K562 (cell line): ENCODE measurements at regions not wholly inside any gene's neighbourhood (a gene's known extent, or its start where the extent isn't known, plus 50 kb on each side); places are given as distances from the start of the nearest gene placed in this dataset.

Experiments
- ATAC-seq: fragments of 200-7000 bp; cut with Tn5 transposase; 3 replicates; pipeline ENCODE4 v1.9.1; 2020; ENCODE audit warnings: moderate library complexity
- BruUV-seq: library from RNA; stranded (reverse); fragments of 400-500 nt; replicated peaks from 2 replicates; lab custom pipeline; 2021; lab: Mats Ljungman, UMichigan
- CTCF ChIA-PET: fragments of 300-600 bp; formaldehyde crosslinking; extraction: SDS; loops from one replicate; lab custom pipeline; 2021; ENCODE audit warnings: low intra/inter-chr PET ratio; lab: Yijun Ruan, JAX
- POLR2A ChIA-PET: fragments of 300-600, 350-650 bp; sonication (Branson Sonifier 250); formaldehyde crosslinking; extraction: SDS; loops from one replicate; lab custom pipeline; 2021; ENCODE audit warnings: antibody characterized with exemption, inconsistent platforms; lab: Yijun Ruan, JAX
- DNase-seq, 4 experiments: peaks; one replicate each; pipeline versions ENCODE4 v3.0.0 to v3.0.0-alpha.2; 2011 to 2018; ENCODE audit warnings: low spot score in 3 of 4, mixed read lengths in 3 of 4; ENCODE audit errors: extremely low read depth in 1 of 4
- FAIRE-seq: peaks from 2 replicates; lab custom pipeline; 2011; peaks lifted over from hg19 to GRCh38; lab: Jason Lieb, UNC
- H2AFZ ChIP-seq: 2 replicates; pipeline ENCODE4 v1.6.0; 2011; ENCODE audit warnings: low read depth, low read length, control low read depth, inconsistent platforms
- H3K27ac ChIP-seq: fragments of 200-600 bp; 3 replicates; pipeline ENCODE4 v1.8.0; 2011; ENCODE audit warnings: low read depth, mild to moderate bottlenecking, control low read depth, inconsistent platforms, low read length, moderate library complexity, mixed read lengths; ENCODE audit errors: extremely low read depth
- H3K27me3 ChIP-seq, 2 experiments: fragments of 300-600 bp in 1 of 2; 2 replicates in 1 of 2; 3 replicates in 1 of 2; pipeline versions ENCODE4 v1.6.0 to v1.8.0; 2011; ENCODE audit warnings: inconsistent platforms in 2 of 2, low read length in 2 of 2, mild to moderate bottlenecking in 1 of 2, mixed read lengths in 1 of 2, moderate library complexity in 1 of 2; ENCODE audit not compliant: control insufficient read depth in 2 of 2, insufficient read depth in 2 of 2
- H3K36me3 ChIP-seq: fragments of 300-600 bp; 3 replicates; pipeline ENCODE4 v1.8.0; 2011; ENCODE audit warnings: mild to moderate bottlenecking, low read length, inconsistent platforms; ENCODE audit not compliant: control insufficient read depth, insufficient read depth
- H3K4me1 ChIP-seq, 2 experiments: fragments of 200-600 bp in 1 of 2; replicated peaks in 1 of 2; 2 replicates in 1 of 2; 3 replicates in 1 of 2; pipeline versions ENCODE4 v1.5.1 to v1.8.0; 2011; ENCODE audit warnings: inconsistent platforms in 2 of 2, low read length in 2 of 2, mild to moderate bottlenecking in 1 of 2, mixed read lengths in 1 of 2, moderate library complexity in 1 of 2; ENCODE audit not compliant: control insufficient read depth in 2 of 2, insufficient read depth in 2 of 2
- H3K4me2 ChIP-seq: 2 replicates; pipeline ENCODE4 v1.6.1; 2011; ENCODE audit warnings: low read length, control low read depth, inconsistent platforms, mixed read lengths; ENCODE audit not compliant: insufficient read depth
- H3K4me3 ChIP-seq: fragments of 200-600 bp; sonication (generic), shearing (Covaris generic); 2 replicates; pipeline ENCODE4 v1.5.1; 2016; ENCODE audit warnings: control low read depth, inconsistent platforms
- H3K79me2 ChIP-seq: fragments of 200-600 bp; 3 replicates; pipeline ENCODE4 v1.8.0; 2011; ENCODE audit warnings: low read length, inconsistent platforms; ENCODE audit not compliant: control insufficient read depth, insufficient read depth
- H3K9ac ChIP-seq, 2 experiments: 2 replicates each; pipeline versions ENCODE4 v1.6.0 to v1.6.1; 2011; ENCODE audit warnings: low read depth in 2 of 2, low read length in 2 of 2, control low read depth in 1 of 2, inconsistent platforms in 1 of 2, mild to moderate bottlenecking in 1 of 2, mixed read lengths in 1 of 2; ENCODE audit not compliant: insufficient read depth in 1 of 2
- H3K9me1 ChIP-seq: one replicate; pipeline ENCODE4 v1.6.0; 2011; ENCODE audit warnings: inconsistent platforms, mild to moderate bottlenecking, low read length, moderate library complexity; ENCODE audit not compliant: control insufficient read depth, insufficient read depth
- H3K9me3 ChIP-seq: replicated peaks from 2 replicates; pipeline ENCODE4 v1.5.1; 2011; ENCODE audit warnings: low read depth, low read length, inconsistent platforms; ENCODE audit not compliant: control insufficient read depth, insufficient read depth
- H4K20me1 ChIP-seq: replicated peaks from 2 replicates; pipeline ENCODE4 v1.6.1; 2011; ENCODE audit warnings: low read length, inconsistent platforms, mixed read lengths; ENCODE audit not compliant: control insufficient read depth, insufficient read depth
- ETS2 ChIP-seq: IDR thresholded peaks from 2 replicates; pipeline ENCODE4 v1.6.1; 2016; ENCODE audit warnings: borderline replicate concordance, missing genetic modification characterization, mild to moderate bottlenecking, moderate library complexity, missing compliant biosample characterization; ENCODE audit not compliant: poor library complexity, severe bottlenecking
- HMG20A ChIP-seq: fragments of 450-650 bp; formaldehyde crosslinking; conservative IDR thresholded peaks from 2 replicates; pipeline ENCODE4 v1.4.0; 2020; ENCODE audit warnings: mild to moderate bottlenecking, mixed read lengths
- PHTF2 ChIP-seq: fragments of 250-450 bp; sonication (Bioruptor Pico); IDR thresholded peaks from 2 replicates; pipeline ENCODE4 v1.5.0; 2021; ENCODE audit warnings: mild to moderate bottlenecking
- PREB ChIP-seq: sonication (generic); formaldehyde crosslinking; IDR thresholded peaks from 2 replicates; pipeline ENCODE4 v1.8.1; 2023; ENCODE audit warnings: mild to moderate bottlenecking, missing genetic modification reagents
- SNAPC5 ChIP-seq: fragments of 250-450 bp; sonication (Bioruptor Pico); IDR thresholded peaks from 2 replicates; pipeline ENCODE4 v1.8.0; 2021; ENCODE audit warnings: moderate library complexity, mild to moderate bottlenecking, inconsistent platforms
- SRF ChIP-seq, 2 experiments: fragments of 250-450, 450-650 bp in 1 of 2; sonication (Bioruptor Pico) in 1 of 2; sonication (generic) in 1 of 2; formaldehyde crosslinking; IDR thresholded peaks; 2 replicates each; pipeline versions ENCODE4 v1.5.0 to v1.5.1; 2020 to 2022; ENCODE audit warnings: mild to moderate bottlenecking in 1 of 2, missing genetic modification reagents in 1 of 2
- TRIM28 ChIP-seq: fragments of 450-650 bp; IDR thresholded peaks from 2 replicates; pipeline ENCODE4 v1.6.1; 2017
- XRCC3 ChIP-seq: fragments of 450-650 bp; IDR thresholded peaks from 2 replicates; pipeline ENCODE4 v1.6.1; 2017; ENCODE audit warnings: mild to moderate bottlenecking, moderate library complexity
- ZBTB26 ChIP-seq: fragments of 450-650 bp; formaldehyde crosslinking; IDR thresholded peaks from 2 replicates; pipeline ENCODE4 v1.4.0; 2022; ENCODE audit warnings: missing genetic modification characterization
- ZNF695 ChIP-seq: fragments of 450-650 bp; formaldehyde crosslinking; IDR thresholded peaks from 2 replicates; pipeline ENCODE4 v1.4.0; 2020; ENCODE audit warnings: mild to moderate bottlenecking, moderate library complexity
- ZNF79 ChIP-seq: fragments of 250-450 bp; sonication (Bioruptor Pico); IDR thresholded peaks from 2 replicates; pipeline ENCODE4 v1.4.0; 2020; ENCODE audit warnings: low read depth, mild to moderate bottlenecking, moderate library complexity
- WGBS: fragments of 100-300 bp; shearing (Covaris generic); methylation state at CpG from one replicate; pipeline ENCODE4 v1.1.6; 2016; ENCODE audit warnings: low coverage, mixed read lengths; ENCODE audit not compliant: insufficient coverage; ENCODE audit errors: missing lambda C conversion rate; 5-methylcytosine and 5-hydroxymethylcytosine counted together
- in situ Hi-C: fragments of 300-500 bp; cut with MboI; formaldehyde crosslinking; loops from 4 replicates; pipeline ENCODE4 v1.15.0; 2018; ENCODE audit warnings: inconsistent platforms, mixed read lengths
- intact Hi-C: fragments of 100-400 bp; cut with micrococcal nuclease; formaldehyde crosslinking; loops from 2 replicates; pipeline ENCODE4 v1.14.2; 2022
- TF ChIP-seq, protein P1 (sequence below): fragments of 450-650 bp; IDR thresholded peaks from 2 replicates; pipeline ENCODE4 v1.7.1; 2018; ENCODE audit warnings: mild to moderate bottlenecking, low read depth; ENCODE audit not compliant: partially characterized antibody

DNA sequence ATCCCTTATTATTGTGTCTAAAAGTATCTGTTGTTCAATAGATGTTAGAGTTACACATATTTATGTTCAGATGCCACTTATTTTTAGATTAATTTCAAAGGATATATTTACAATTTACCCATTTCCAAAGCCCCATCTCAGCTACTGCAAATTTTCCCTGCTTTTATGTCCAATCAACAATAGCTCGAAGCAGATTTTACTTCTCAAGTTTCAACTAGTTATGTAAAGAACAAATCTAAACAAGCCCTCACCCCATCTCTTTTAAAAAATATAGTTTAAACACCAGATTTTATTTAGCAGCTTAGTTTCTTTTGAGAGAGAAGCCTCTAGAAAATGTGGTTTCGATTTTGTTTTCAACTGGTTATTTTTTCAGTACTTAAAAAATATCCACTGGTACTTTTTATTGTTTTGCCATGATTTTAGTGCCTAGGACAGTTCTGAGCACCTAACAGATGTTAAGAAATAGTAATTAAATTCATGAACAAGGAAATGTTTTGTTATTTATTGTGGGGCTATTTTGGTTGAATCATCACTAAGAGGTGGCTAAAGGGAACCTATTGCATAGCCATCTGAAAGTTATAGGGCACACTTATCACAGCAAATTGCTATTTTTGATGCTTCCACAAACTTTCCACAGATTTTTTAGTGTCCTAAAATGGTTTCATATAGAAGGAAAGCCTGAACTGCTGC, 96.2 kb upstream of the BMP4 start (continued):
- TF ChIP-seq SRF (CRISPR knock-in tag; IDR thresholded peaks at IDR 0.05) (no peak), XRCC3 (no peak), SNAPC5 (CRISPR knock-in tag) (no peak), PHTF2 (CRISPR knock-in tag) (no peak), ZNF79 (no peak), TRIM28 (no peak), HMG20A (CRISPR knock-in tag) (no peak), ZNF695 (no peak)
- TF ChIP-seq, protein P1, sequence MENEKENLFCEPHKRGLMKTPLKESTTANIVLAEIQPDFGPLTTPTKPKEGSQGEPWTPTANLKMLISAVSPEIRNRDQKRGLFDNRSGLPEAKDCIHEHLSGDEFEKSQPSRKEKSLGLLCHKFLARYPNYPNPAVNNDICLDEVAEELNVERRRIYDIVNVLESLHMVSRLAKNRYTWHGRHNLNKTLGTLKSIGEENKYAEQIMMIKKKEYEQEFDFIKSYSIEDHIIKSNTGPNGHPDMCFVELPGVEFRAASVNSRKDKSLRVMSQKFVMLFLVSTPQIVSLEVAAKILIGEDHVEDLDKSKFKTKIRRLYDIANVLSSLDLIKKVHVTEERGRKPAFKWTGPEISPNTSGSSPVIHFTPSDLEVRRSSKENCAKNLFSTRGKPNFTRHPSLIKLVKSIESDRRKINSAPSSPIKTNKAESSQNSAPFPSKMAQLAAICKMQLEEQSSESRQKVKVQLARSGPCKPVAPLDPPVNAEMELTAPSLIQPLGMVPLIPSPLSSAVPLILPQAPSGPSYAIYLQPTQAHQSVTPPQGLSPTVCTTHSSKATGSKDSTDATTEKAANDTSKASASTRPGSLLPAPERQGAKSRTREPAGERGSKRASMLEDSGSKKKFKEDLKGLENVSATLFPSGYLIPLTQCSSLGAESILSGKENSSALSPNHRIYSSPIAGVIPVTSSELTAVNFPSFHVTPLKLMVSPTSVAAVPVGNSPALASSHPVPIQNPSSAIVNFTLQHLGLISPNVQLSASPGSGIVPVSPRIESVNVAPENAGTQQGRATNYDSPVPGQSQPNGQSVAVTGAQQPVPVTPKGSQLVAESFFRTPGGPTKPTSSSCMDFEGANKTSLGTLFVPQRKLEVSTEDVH = no peak

DNA sequence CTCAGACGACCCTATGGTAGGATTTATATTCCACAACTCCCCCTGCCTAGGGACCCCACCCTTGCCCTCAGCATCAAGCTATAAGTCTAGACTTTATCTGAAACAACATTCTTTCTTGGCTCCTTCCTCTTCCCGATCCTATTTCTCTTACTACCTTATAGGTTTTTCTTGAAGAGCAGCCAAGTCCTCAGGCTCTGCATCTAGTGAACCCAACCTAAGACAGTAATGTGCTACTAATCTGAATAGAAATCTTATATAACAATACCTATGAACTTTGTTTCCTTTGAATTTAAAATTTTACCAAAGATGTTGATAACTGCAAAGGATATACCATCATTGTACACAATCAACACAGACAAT, 96.7 kb upstream of the BMP4 start:
- Histone ChIP-seq H3K4me3 (no peak overlapping the region), H3K9ac (no peak overlapping the region), H3K27ac (no peak overlapping the region), H3K79me2 (no peaks in the 10 kb centered on the region), H3K36me3 (no peaks in the 10 kb centered on the region), H2AFZ (no peak overlapping the region), H3K4me1 (no peaks in the 10 kb centered on the region), H4K20me1 (no peaks in the 10 kb centered on the region), H3K27me3 (no peaks in the 10 kb centered on the region), H3K4me2 (no peak overlapping the region), H3K9me1 (no peaks in the 10 kb centered on the region), H3K9me3 (no peaks in the 10 kb centered on the region)
- TF ChIP-seq ZBTB26 (no peak), ETS2 (tag) (no peak), PREB (CRISPR knock-in tag) (no peak)
- intact Hi-C loops = no loop called here
- no TSS peak for BruUV-seq
- no peak for FAIRE-seq
- in situ Hi-C loops = no loop called here
- CTCF ChIA-PET = no interaction called here
- whole genome bisulfite sequencing = 0% methylated on average over 2 of the region's 2 CpGs
- ATAC-seq = no peak
- DNase-seq = no peak
- POLR2A ChIA-PET = no interaction called here
